ENCODE measurements at regions not wholly inside any gene's neighbourhood (a gene's known extent, or its start where the extent isn't known, plus 50 kb on each side); places are given as distances from the start of the nearest gene placed in this dataset.

DNA sequence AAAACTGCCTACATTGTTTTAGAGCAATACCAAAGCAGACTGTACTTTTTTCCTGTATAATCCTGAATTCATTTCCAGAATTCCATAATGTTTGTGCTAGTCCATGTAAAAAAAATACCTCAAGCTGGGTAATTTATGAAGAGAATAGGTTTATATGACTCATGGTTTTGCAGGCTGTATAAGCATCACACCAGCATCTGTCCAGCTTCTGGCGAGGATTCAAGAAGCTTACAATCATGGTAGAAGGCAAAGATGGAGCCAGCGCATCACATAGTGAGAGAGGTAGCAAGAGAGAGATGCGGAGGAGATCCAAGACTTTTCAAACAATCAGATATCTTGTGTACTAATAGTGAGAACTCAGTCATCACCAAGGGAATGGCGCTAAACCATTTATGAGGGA, 280.3 kb upstream of the CDH9 start:
- no peak overlapping the region for H3K4me3 ChIP-seq (ENCODE audit: low read length)
- H3K9me2 ChIP-seq (replicated peaks; ENCODE audit: control insufficient read depth, low read length) = no peaks in the 10 kb centered on the region
- no peaks in the 10 kb centered on the region for H3K79me2 ChIP-seq (ENCODE audit: control insufficient read depth, low read length)
- no peak overlapping the region for H3K4me2 ChIP-seq (ENCODE audit: low read length)
- no peak overlapping the region for H3K27ac ChIP-seq (ENCODE audit: low read depth, low read length)
- H3K4me1 ChIP-seq (ENCODE audit: control insufficient read depth, low read length) = no peaks in the 10 kb centered on the region
- H3K9me3 ChIP-seq (ENCODE audit: control insufficient read depth, insufficient read depth, low read length) = peaks cover 3% of the 10 kb centered on the region; the same call in 1 of the 2 replicates
- H3F3A ChIP-seq (ENCODE audit: control insufficient read depth, insufficient read depth) = no peaks in the 10 kb centered on the region
- no peaks in the 10 kb centered on the region for H3K36me3 ChIP-seq (ENCODE audit: control insufficient read depth, low read length)
- H3K27me3 ChIP-seq (ENCODE audit: control insufficient read depth, low read length) = no peaks in the 10 kb centered on the region
- H4K20me1 ChIP-seq (ENCODE audit: control insufficient read depth, insufficient read depth, low read depth, low read length) = no peaks in the 10 kb centered on the region
- no peak for TF ChIP-seq EZH2phosphoT487 (IDR thresholded peaks at IDR 0.05; ENCODE audit: borderline replicate concordance, low read length)
- TF ChIP-seq, protein P1, sequence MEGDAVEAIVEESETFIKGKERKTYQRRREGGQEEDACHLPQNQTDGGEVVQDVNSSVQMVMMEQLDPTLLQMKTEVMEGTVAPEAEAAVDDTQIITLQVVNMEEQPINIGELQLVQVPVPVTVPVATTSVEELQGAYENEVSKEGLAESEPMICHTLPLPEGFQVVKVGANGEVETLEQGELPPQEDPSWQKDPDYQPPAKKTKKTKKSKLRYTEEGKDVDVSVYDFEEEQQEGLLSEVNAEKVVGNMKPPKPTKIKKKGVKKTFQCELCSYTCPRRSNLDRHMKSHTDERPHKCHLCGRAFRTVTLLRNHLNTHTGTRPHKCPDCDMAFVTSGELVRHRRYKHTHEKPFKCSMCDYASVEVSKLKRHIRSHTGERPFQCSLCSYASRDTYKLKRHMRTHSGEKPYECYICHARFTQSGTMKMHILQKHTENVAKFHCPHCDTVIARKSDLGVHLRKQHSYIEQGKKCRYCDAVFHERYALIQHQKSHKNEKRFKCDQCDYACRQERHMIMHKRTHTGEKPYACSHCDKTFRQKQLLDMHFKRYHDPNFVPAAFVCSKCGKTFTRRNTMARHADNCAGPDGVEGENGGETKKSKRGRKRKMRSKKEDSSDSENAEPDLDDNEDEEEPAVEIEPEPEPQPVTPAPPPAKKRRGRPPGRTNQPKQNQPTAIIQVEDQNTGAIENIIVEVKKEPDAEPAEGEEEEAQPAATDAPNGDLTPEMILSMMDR (IDR thresholded peaks at IDR 0.05; ENCODE audit: low read depth, low read length, poor library complexity, severe bottlenecking) = no peak

DNA sequence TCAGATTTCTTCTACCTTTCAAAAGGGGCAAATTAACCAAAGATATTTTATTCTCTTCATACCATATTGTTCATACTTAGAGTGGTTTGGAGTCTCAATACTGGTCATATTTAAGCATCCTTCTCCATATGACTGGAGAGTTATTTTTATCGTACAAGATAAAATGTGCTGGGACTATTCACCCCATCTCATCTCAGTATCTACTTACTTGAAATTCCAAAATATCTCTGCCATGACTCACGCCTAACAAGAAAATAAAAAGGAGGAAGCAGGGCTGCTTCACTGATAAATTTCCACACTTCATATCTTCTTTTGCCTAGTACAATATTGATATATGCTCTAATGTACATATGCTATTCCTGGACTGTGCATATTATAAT, 277.9 kb upstream of the CDH9 start:
- Histone ChIP-seq H3K4me3 (ENCODE audit: low read length) (no peak overlapping the region), H3K79me2 (ENCODE audit: control insufficient read depth, low read length) (no peaks in the 10 kb centered on the region), H3K4me2 (ENCODE audit: low read length) (no peak overlapping the region), H3K9me2 (replicated peaks; ENCODE audit: control insufficient read depth, low read length) (no peaks in the 10 kb centered on the region), H3K9me3 (ENCODE audit: control insufficient read depth, insufficient read depth, low read length) (peaks cover 3% of the 10 kb centered on the region; the same call in 1 of the 2 replicates), H3K36me3 (ENCODE audit: control insufficient read depth, low read length) (no peaks in the 10 kb centered on the region), H4K20me1 (ENCODE audit: control insufficient read depth, insufficient read depth, low read depth, low read length) (no peaks in the 10 kb centered on the region), H3F3A (ENCODE audit: control insufficient read depth, insufficient read depth) (no peaks in the 10 kb centered on the region), H3K27ac (ENCODE audit: low read depth, low read length) (no peak overlapping the region), H3K27me3 (ENCODE audit: control insufficient read depth, low read length) (no peaks in the 10 kb centered on the region), H3K4me1 (ENCODE audit: control insufficient read depth, low read length) (no peaks in the 10 kb centered on the region)
- TF ChIP-seq, protein P1 (IDR thresholded peaks at IDR 0.05; ENCODE audit: low read depth, low read length, poor library complexity, severe bottlenecking) = no peak
- TF ChIP-seq EZH2phosphoT487 (IDR thresholded peaks at IDR 0.05; ENCODE audit: borderline replicate concordance, low read length) = no peak

- Histone ChIP-seq H3K4me2 (ENCODE audit: low read length) (no peak overlapping the region), H4K20me1 (ENCODE audit: control insufficient read depth, insufficient read depth, low read depth, low read length) (no peaks in the 10 kb centered on the region), H3K36me3 (ENCODE audit: control insufficient read depth, low read length) (no peaks in the 10 kb centered on the region), H3K9me3 (ENCODE audit: control insufficient read depth, insufficient read depth, low read length) (peaks cover 2% of the 10 kb centered on the region; the same call in 1 of the 2 replicates), H3K4me3 (ENCODE audit: low read length) (no peak overlapping the region), H3K79me2 (ENCODE audit: control insufficient read depth, low read length) (no peaks in the 10 kb centered on the region), H3K27me3 (ENCODE audit: control insufficient read depth, low read length) (no peaks in the 10 kb centered on the region), H3K9me2 (replicated peaks; ENCODE audit: control insufficient read depth, low read length) (no peaks in the 10 kb centered on the region), H3K4me1 (ENCODE audit: control insufficient read depth, low read length) (no peaks in the 10 kb centered on the region), H3F3A (ENCODE audit: control insufficient read depth, insufficient read depth) (no peaks in the 10 kb centered on the region), H3K27ac (ENCODE audit: low read depth, low read length) (no peak overlapping the region)
- TF ChIP-seq, protein P1 (IDR thresholded peaks at IDR 0.05; ENCODE audit: low read depth, low read length, poor library complexity, severe bottlenecking) = no peak
- no peak for TF ChIP-seq EZH2phosphoT487 (IDR thresholded peaks at IDR 0.05; ENCODE audit: borderline replicate concordance, low read length)
Observed at GRCh38 chr5:27315363-27316270, 277.2 kb upstream of the CDH9 start.
